ENCODE measurements at regions not wholly inside any gene's neighbourhood (a gene's known extent, or its start where the extent isn't known, plus 50 kb on each side); places are given as distances from the start of the nearest gene placed in this dataset.

DNA sequence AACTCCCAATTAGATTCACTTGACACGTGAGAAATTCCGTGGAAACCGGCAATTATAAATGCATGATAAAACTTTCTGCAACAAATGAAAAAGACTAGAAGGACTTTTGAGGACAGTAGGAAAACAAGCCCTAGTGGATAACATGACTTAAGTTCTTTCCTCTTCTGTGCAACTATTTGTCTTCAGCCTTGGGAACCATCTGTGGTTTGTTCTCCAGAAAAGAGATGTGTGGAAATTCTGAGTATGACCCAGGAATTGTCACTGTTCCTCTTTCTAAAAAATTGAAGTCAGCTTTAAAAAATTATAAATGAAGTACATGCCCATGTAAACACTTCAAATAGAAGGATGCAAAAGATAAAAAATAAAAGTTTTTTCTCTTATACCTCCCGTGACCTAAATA, 128.6 kb upstream of the SVIL start:
- no peaks in the 10 kb centered on the region for H3K27me3 Mint-ChIP-seq

DNA sequence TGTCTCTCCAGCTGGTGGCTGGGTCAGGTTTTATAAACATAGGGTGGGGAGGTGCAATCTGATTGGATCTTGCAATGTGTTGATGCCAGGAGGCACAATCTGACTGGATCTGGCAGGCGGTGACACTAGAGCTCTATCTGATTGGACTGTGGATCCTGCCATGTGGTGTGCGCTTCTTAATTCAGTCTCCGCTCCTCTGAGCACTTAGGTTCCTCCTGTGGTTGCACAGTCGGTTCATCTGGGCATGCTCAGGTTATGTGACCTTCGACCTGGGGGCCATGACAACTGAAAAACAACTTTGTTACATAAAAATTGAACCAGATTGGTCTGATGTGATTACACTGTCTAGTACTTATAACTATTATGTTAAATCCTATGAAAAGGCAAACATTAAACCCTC, 127.1 kb upstream of the SVIL start:
- POLR2A ChIA-PET = no interaction called here
- ATAC-seq (ENCODE audit: low read depth) = no peak
- no peak overlapping the region for H3K4me3 Mint-ChIP-seq
- no peak for DNase-seq
- no peaks in the 10 kb centered on the region for H3K4me1 Mint-ChIP-seq
- no peaks in the 10 kb centered on the region for H3K27me3 Mint-ChIP-seq
- H3K36me3 Mint-ChIP-seq = no peaks in the 10 kb centered on the region
- no peaks in the 10 kb centered on the region for H3K9me3 Mint-ChIP-seq
- no peak overlapping the region for H3K27ac Mint-ChIP-seq

More for the DNA sequence above, 128.6 kb upstream of the SVIL start:
- POLR2A ChIA-PET = no interaction called here
- no peaks in the 10 kb centered on the region for H3K9me3 Mint-ChIP-seq
- H3K4me3 Mint-ChIP-seq = no peak overlapping the region
- H3K27ac Mint-ChIP-seq = no peak overlapping the region
- no peaks in the 10 kb centered on the region for H3K36me3 Mint-ChIP-seq
- no peak for ATAC-seq (ENCODE audit: low read depth)
- no peak for DNase-seq
- no peaks in the 10 kb centered on the region for H3K4me1 Mint-ChIP-seq

DNA sequence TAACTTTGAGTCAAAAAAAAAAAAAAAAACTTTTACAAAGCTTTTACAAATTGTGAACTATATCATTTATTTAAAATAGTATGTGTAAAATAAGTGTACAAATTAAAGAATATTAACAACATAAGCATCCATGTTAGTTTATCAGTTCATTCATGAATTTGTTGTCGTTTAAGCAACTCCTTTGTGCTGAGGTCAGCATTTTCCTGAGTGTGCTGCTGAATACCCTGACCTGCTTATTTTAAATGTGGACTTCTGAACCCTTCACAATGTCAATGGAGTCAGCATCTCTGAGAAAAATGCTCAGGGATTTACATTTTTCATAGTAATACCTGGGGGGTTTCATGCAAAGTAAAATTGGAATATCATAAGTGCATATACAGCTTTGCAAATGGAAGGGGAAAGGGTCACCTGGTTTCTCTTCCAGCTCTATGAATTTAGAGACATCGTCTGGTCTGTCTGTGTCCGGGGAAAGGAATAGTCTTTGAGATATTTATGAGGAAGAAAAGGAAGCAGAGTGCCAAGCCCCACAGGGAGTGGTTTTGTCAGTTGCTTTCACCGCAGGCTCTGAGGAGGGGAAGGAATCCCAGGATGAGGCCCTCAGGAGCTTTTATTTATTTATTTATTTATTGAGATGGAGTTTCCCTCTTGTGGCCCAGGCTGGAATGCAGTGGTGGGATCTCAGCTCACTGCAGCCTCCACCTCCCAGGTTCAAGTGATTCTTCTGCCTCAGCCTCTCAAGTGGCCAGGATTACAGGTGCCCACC, 125.5 kb upstream of the SVIL start:
- ATAC-seq (ENCODE audit: low read depth) (no peak), DNase-seq (no peak)
- Mint-ChIP-seq H3K4me1 (no peaks in the 10 kb centered on the region), H3K36me3 (no peaks in the 10 kb centered on the region), H3K27me3 (peaks cover 3% of the 10 kb centered on the region), H3K9me3 (no peaks in the 10 kb centered on the region), H3K27ac (no peak overlapping the region), H3K4me3 (no peak overlapping the region)
- POLR2A ChIA-PET = no interaction called here

DNA sequence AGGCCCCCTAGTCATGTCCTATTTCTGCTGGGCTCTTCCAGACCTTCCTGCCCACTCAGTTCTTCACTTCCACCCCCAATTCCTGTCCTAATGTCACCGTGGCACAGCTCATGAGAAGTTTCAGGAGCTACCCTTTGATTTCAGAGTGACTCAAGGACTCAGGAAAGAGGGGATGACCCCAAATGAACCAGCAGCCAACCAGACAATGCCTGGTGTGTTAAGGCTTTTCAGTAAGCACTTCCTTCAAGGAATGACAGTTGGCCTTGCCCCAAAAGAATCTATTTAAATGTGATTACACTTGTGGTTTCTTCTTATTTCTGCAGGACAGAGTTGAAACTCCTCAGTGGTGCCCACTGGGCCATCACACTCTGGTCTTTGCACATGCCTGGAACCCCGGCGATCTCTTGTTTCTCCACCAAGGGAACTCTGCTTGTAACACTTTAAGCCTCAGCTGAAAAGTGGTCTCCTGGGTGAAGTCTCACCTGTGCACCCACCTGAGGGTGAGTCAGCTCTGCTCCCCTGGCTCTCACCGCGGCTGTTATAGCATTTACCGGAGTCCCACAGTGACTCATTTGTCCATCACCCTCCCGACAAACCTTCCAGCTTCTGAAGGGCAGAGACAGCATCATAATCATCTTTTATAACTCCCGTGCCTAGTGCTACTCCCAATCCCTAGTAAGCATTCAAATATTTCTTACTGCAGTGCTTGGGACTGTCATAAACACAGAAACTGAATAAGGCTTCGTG, 123.0 kb upstream of the SVIL start:
- Mint-ChIP-seq H3K9me3 (no peaks in the 10 kb centered on the region), H3K4me1 (no peaks in the 10 kb centered on the region), H3K27ac (no peak overlapping the region), H3K27me3 (peaks cover 7% of the 10 kb centered on the region), H3K4me3 (no peak overlapping the region), H3K36me3 (no peaks in the 10 kb centered on the region)
- ATAC-seq (ENCODE audit: low read depth) = no peak
- POLR2A ChIA-PET = no interaction called here
- DNase-seq = no peak

DNA sequence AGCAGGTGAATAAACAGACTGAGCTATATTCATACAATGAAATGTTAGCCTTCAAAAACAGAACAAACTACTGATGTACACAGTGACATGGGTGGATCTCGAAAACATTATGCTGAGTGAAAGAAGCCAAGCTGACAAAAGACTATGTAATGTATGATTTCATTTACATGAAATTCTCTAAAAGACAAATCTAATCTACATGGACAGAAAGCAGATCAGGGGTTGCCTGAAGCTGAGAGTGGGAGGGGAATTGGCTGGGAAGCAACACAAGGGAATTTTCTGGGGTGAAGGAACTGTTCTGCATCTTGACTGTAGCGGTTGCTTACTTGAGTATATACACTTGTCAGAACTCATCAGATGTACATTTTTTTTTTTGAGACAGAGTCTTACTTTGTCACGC, 121.7 kb upstream of the SVIL start:
- H3K4me3 Mint-ChIP-seq = no peak overlapping the region
- no peaks in the 10 kb centered on the region for H3K4me1 Mint-ChIP-seq
- no peak for ATAC-seq (ENCODE audit: low read depth)
- no peak overlapping the region for H3K27ac Mint-ChIP-seq
- no peaks in the 10 kb centered on the region for H3K9me3 Mint-ChIP-seq
- peaks cover 7% of the 10 kb centered on the region for H3K27me3 Mint-ChIP-seq
- H3K36me3 Mint-ChIP-seq = no peaks in the 10 kb centered on the region
- POLR2A ChIA-PET = no interaction called here
- DNase-seq = no peak

GRCh38 chr10:29753283-29753682, 118.5 kb upstream of the SVIL start:
- Mint-ChIP-seq H3K27me3 (peaks cover 12% of the 10 kb centered on the region), H3K9me3 (no peaks in the 10 kb centered on the region), H3K36me3 (no peaks in the 10 kb centered on the region), H3K4me1 (no peaks in the 10 kb centered on the region), H3K4me3 (no peak overlapping the region), H3K27ac (no peak overlapping the region)
- POLR2A ChIA-PET = no interaction called here
- no peak for ATAC-seq (ENCODE audit: low read depth)
- no peak for DNase-seq

GRCh38 chr10:29751684-29752083, 116.9 kb upstream of the SVIL start:
- Mint-ChIP-seq H3K27ac (no peak overlapping the region), H3K4me1 (no peaks in the 10 kb centered on the region), H3K36me3 (no peaks in the 10 kb centered on the region), H3K9me3 (no peaks in the 10 kb centered on the region), H3K4me3 (no peak overlapping the region), H3K27me3 (peaks cover 16% of the 10 kb centered on the region)
- POLR2A ChIA-PET = no interaction called here
- DNase-seq (no peak), ATAC-seq (ENCODE audit: low read depth) (no peak)

GRCh38 chr10:29751240-29751639, 116.5 kb upstream of the SVIL start:
- POLR2A ChIA-PET = no interaction called here
- Mint-ChIP-seq H3K27ac (no peak overlapping the region), H3K36me3 (no peaks in the 10 kb centered on the region), H3K4me3 (no peak overlapping the region), H3K4me1 (no peaks in the 10 kb centered on the region), H3K9me3 (no peaks in the 10 kb centered on the region), H3K27me3 (peaks cover 16% of the 10 kb centered on the region)
- no peak for ATAC-seq (ENCODE audit: low read depth)
- no peak for DNase-seq

DNA sequence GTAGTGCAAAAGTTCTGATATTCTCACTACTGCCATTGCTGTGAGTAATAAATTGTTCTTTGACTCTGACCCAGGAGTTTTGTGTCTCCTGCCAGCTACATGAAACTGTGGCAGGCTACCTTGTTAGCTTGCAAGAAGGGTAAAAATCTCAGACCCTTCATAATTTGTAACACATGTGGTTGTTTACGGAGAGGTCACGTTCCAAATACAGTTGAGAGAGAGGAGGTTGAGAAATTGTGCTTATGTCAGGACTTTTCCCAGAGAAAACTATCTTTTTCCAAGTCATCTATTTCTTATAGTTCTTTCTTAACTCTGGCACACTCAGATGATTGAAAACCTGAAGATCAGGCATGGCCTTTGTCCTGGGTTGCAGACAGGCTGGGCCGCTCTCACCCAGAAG, 114.4 kb upstream of the SVIL start:
- Mint-ChIP-seq H3K4me3 (no peak overlapping the region), H3K27me3 (peaks cover 11% of the 10 kb centered on the region), H3K4me1 (no peaks in the 10 kb centered on the region), H3K9me3 (no peaks in the 10 kb centered on the region), H3K27ac (no peak overlapping the region), H3K36me3 (no peaks in the 10 kb centered on the region)
- DNase-seq (no peak), ATAC-seq (ENCODE audit: low read depth) (no peak)
- POLR2A ChIA-PET = no interaction called here

DNA sequence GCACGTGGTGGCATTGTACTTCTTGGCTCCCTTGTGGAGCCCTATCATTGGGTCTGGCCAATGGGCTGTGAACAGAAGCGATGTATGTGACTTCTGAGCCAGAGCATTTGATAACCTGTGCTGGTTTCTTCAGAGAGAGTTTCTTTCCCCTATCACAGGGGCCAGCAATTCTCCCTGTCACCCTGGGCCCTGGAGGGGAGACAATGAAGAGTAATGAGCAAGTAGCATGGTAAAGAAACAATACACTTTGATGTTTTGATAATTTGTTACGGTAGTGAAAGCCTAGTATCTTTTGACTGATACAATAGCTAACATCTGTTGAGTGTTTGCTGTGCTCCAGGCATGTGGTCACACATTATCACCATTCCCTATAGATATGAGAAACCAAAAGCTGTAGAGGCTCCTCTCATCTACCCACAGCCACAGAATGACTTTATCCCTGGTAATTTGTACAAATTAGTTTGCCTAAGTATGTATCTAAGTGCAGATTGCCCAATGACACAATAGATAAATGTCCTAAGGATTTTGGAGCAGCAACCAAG, 113.4 kb upstream of the SVIL start:
- no peak for DNase-seq
- POLR2A ChIA-PET = no interaction called here
- H3K27ac Mint-ChIP-seq = no peak overlapping the region
- H3K27me3 Mint-ChIP-seq = peaks cover 9% of the 10 kb centered on the region
- H3K36me3 Mint-ChIP-seq = no peaks in the 10 kb centered on the region
- no peaks in the 10 kb centered on the region for H3K9me3 Mint-ChIP-seq
- ATAC-seq (ENCODE audit: low read depth) = no peak
- no peak overlapping the region for H3K4me3 Mint-ChIP-seq
- H3K4me1 Mint-ChIP-seq = no peaks in the 10 kb centered on the region

DNA sequence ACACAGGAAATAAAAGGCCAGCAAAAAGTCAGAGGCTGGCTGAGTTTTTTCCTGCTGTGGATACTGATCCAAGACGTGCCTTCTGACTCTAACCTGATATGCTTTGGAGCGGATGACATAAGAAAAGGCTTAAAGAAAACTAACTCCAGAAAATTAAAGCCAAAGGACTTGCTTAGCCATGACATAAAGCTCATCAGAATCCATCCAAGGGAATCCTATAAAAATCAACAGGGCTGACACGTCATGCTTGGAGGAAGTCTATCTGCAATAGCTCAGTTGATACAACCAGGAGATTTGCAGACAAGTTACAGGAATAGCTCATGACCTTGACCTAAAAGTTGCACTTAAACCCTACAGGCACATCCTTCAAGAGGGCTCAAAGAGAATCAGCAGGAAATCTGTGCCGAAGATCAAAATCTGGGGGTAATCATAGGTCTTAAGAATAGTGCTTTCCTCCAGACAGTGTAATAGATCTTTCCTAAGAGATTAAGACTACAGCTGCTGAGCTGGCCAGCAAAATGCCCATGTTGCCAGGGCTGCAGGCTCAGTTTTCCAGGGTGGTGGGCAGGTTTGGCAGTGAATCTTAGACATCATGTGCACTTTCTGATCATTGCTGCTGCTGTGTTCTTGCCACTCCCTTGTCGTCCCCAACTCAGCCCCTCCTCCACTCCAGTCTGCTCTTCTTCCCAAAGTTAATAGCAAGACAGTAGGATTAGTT, 111.5 kb upstream of the SVIL start:
- H3K9me3 Mint-ChIP-seq = no peaks in the 10 kb centered on the region
- H3K27ac Mint-ChIP-seq = no peak overlapping the region
- H3K4me1 Mint-ChIP-seq = no peaks in the 10 kb centered on the region
- no peak overlapping the region for H3K4me3 Mint-ChIP-seq
- no peaks in the 10 kb centered on the region for H3K36me3 Mint-ChIP-seq
- POLR2A ChIA-PET = no interaction called here
- H3K27me3 Mint-ChIP-seq = peaks cover 9% of the 10 kb centered on the region
- ATAC-seq (ENCODE audit: low read depth) (no peak), DNase-seq (no peak)

- POLR2A ChIA-PET = no interaction called here
- no peaks in the 10 kb centered on the region for H3K36me3 Mint-ChIP-seq
- no peak overlapping the region for H3K27ac Mint-ChIP-seq
- no peak for DNase-seq
- ATAC-seq (ENCODE audit: low read depth) = no peak
- H3K4me3 Mint-ChIP-seq = no peak overlapping the region
- H3K4me1 Mint-ChIP-seq = peaks cover 3% of the 10 kb centered on the region
- peaks cover 29% of the 10 kb centered on the region for H3K27me3 Mint-ChIP-seq
- no peaks in the 10 kb centered on the region for H3K9me3 Mint-ChIP-seq
These were observed 106.3 kb upstream of the SVIL start for GRCh38 chr10:29740981-29741545.

- POLR2A ChIA-PET = no interaction called here
- Mint-ChIP-seq H3K36me3 (no peaks in the 10 kb centered on the region), H3K4me1 (peaks cover 11% of the 10 kb centered on the region), H3K27me3 (peaks cover 42% of the 10 kb centered on the region), H3K27ac (no peak overlapping the region), H3K9me3 (no peaks in the 10 kb centered on the region), H3K4me3 (no peak overlapping the region)
- DNase-seq = no peak
- no peak for ATAC-seq (ENCODE audit: low read depth)
These were observed 103.6 kb upstream of the SVIL start for GRCh38 chr10:29738341-29738740.

All from activated naive CD8-positive, alpha-beta T cell treated with anti-CD3 and anti-CD28 coated beads, Interleukin-2, amount 10 ng/mL, durations not matched to agents 7 days and 5 days (primary cell).